GM18861 (cell line): ENCODE measurements at regions not wholly inside any gene's neighbourhood (a gene's known extent, or its start where the extent isn't known, plus 50 kb on each side); places are given as distances from the start of the nearest gene placed in this dataset.

Source experiments
- ATAC-seq: cut with Tn5 transposase; IDR thresholded peaks from one replicate; pipeline ENCODE4 v1.9.1; 2021; ENCODE audit not compliant: unreplicated experiment

GRCh38 chr6:126797981-126798380 lies 320.5 kb upstream of the RSPO3 start:
- no peak for ATAC-seq

GRCh38 chr6:126803769-126804168 lies 314.7 kb upstream of the RSPO3 start:
- ATAC-seq, result peak; percentile 34

GRCh38 chr6:126804332-126805064 lies 314.0 kb upstream of the RSPO3 start:
- peak; percentile 81 for ATAC-seq

- ATAC-seq, result no peak
Observed at GRCh38 chr6:126805861-126806260, 312.6 kb upstream of the RSPO3 start.

GRCh38 chr6:126807876-126808275 lies 310.6 kb upstream of the RSPO3 start:
- no peak for ATAC-seq

GRCh38 chr6:126811321-126811720 lies 307.1 kb upstream of the RSPO3 start:
- ATAC-seq, result no peak

GRCh38 chr6:126812010-126812409 lies 306.5 kb upstream of the RSPO3 start:
- no peak for ATAC-seq

- ATAC-seq, result no peak
Observed at GRCh38 chr6:126812651-126813050, 305.8 kb upstream of the RSPO3 start.

GRCh38 chr6:126820634-126821033 lies 297.8 kb upstream of the RSPO3 start:
- ATAC-seq, result no peak

GRCh38 chr6:126821706-126822105 lies 296.8 kb upstream of the RSPO3 start:
- ATAC-seq, result no peak

- ATAC-seq, result no peak
Observed at GRCh38 chr6:126824226-126824625, 294.2 kb upstream of the RSPO3 start.

GRCh38 chr6:126824815-126825214 lies 293.7 kb upstream of the RSPO3 start:
- ATAC-seq, result no peak

GRCh38 chr6:126826166-126826714 lies 292.2 kb upstream of the RSPO3 start:
- no peak for ATAC-seq

- ATAC-seq, result no peak
Observed at GRCh38 chr6:126831461-126831860, 287.0 kb upstream of the RSPO3 start.

GRCh38 chr6:126842769-126843168 lies 275.7 kb upstream of the RSPO3 start:
- ATAC-seq, result no peak

- no peak for ATAC-seq
Observed at GRCh38 chr6:126848119-126848518, 270.4 kb upstream of the RSPO3 start.

GRCh38 chr6:126867641-126868040 lies 250.8 kb upstream of the RSPO3 start:
- no peak for ATAC-seq

- ATAC-seq, result no peak
Observed at GRCh38 chr6:126873351-126873750, 245.1 kb upstream of the RSPO3 start.

- no peak for ATAC-seq
Observed at GRCh38 chr6:126873791-126874190, 244.7 kb upstream of the RSPO3 start.

GRCh38 chr6:126876446-126876845 lies 242.0 kb upstream of the RSPO3 start:
- no peak for ATAC-seq

GRCh38 chr6:126880964-126881363 lies 237.5 kb upstream of the RSPO3 start:
- no peak for ATAC-seq

GRCh38 chr6:126886106-126886505 lies 232.4 kb upstream of the RSPO3 start:
- ATAC-seq, result no peak
